ENCODE measurements at regions not wholly inside any gene's neighbourhood (a gene's known extent, or its start where the extent isn't known, plus 50 kb on each side); places are given as distances from the start of the nearest gene placed in this dataset.

DNA sequence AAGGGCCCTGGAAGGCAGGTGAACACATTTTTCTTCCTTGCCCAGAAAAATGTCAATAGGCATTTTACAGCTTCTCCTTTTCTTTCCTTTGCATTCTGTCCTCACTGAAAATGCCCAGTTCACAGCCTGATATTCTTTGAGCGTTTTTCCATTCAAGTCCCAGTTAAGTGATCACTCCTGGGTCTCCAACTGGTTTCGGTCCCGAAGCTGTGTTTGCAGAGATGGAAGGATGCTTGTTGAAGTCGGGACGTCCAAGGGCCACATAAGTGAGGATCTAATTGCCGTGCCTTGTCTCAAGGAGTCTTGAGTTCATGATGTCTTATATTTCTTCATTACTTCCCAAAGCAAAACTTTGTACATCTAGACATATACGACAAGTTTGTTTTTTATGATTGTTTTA, 208.7 kb upstream of the PRKCQ start:
- DNase-seq = no peak
- TF ChIP-seq, protein P1, sequence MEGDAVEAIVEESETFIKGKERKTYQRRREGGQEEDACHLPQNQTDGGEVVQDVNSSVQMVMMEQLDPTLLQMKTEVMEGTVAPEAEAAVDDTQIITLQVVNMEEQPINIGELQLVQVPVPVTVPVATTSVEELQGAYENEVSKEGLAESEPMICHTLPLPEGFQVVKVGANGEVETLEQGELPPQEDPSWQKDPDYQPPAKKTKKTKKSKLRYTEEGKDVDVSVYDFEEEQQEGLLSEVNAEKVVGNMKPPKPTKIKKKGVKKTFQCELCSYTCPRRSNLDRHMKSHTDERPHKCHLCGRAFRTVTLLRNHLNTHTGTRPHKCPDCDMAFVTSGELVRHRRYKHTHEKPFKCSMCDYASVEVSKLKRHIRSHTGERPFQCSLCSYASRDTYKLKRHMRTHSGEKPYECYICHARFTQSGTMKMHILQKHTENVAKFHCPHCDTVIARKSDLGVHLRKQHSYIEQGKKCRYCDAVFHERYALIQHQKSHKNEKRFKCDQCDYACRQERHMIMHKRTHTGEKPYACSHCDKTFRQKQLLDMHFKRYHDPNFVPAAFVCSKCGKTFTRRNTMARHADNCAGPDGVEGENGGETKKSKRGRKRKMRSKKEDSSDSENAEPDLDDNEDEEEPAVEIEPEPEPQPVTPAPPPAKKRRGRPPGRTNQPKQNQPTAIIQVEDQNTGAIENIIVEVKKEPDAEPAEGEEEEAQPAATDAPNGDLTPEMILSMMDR (IDR thresholded peaks at IDR 0.05; ENCODE audit: insufficient read depth in 1 of 2, low read depth in 1 of 2, low read length in 1 of 2, severe bottlenecking in 1 of 2, unreplicated experiment in 1 of 2) = no peak
- intact Hi-C loops (cut with micrococcal nuclease; ENCODE audit: unreplicated experiment) = no loop called here
- no peaks in the 10 kb centered on the region; the same call in none of the 2 replicates for H3K27me3 ChIP-seq (replicated peaks; ENCODE audit: control insufficient read depth, insufficient read depth, low read length)
- Mint-ChIP-seq H3K27me3 (ENCODE audit: insufficient read depth, unreplicated experiment) (peaks cover 19% of the 10 kb centered on the region), H3K4me3 (ENCODE audit: unreplicated experiment) (no peak overlapping the region), H3K36me3 (ENCODE audit: insufficient read depth, unreplicated experiment) (no peaks in the 10 kb centered on the region), H3K4me1 (ENCODE audit: low read depth, unreplicated experiment) (no peaks in the 10 kb centered on the region), H3K27ac (ENCODE audit: unreplicated experiment) (no peak overlapping the region), H3K9me3 (ENCODE audit: unreplicated experiment) (no peaks in the 10 kb centered on the region)
- POLR2A ChIA-PET = no interaction called here
- BruUV-seq (replicated peaks) = no TSS peak
- H3K9me3 ChIP-seq = no peaks in the 10 kb centered on the region; the same call in 1 of the 2 replicates
- CTCF ChIA-PET = no interaction called here
- no peak overlapping the region for H3K4me3 ChIP-seq (ENCODE audit: low read depth, low read length)
- H3K4me1 ChIP-seq = no peaks in the 10 kb centered on the region
- H3K36me3 ChIP-seq (ENCODE audit: control insufficient read depth, insufficient read depth, low read length) = no peaks in the 10 kb centered on the region

DNA sequence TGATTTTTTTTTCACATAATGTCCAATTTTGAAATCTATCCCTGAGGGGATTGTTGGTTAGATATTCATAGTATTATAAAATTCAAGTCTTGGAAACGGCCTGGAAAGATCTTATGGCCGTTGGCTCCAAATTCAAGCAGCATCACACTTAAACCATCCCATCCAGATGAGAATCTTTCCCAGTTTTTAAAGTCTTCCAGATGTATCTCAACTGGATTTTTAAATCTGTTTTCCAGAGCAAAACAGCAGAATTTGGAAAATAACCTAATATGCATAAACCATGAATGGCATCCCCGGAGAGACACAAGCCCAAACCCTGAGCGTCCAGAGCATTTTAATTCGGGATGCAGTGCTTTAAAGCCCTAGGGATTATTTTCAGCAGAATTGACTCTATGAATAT, 208.2 kb upstream of the PRKCQ start:
- Histone ChIP-seq H3K9me3 (no peaks in the 10 kb centered on the region; the same call in 1 of the 2 replicates), H3K4me1 (no peaks in the 10 kb centered on the region), H3K4me3 (ENCODE audit: low read depth, low read length) (no peak overlapping the region), H3K36me3 (ENCODE audit: control insufficient read depth, insufficient read depth, low read length) (no peaks in the 10 kb centered on the region), H3K27me3 (replicated peaks; ENCODE audit: control insufficient read depth, insufficient read depth, low read length) (no peaks in the 10 kb centered on the region; the same call in none of the 2 replicates)
- no peaks in the 10 kb centered on the region for H3K4me1 Mint-ChIP-seq (ENCODE audit: low read depth, unreplicated experiment)
- POLR2A ChIA-PET = no interaction called here
- H3K27ac Mint-ChIP-seq (ENCODE audit: unreplicated experiment) = no peak overlapping the region
- H3K9me3 Mint-ChIP-seq (ENCODE audit: unreplicated experiment) = no peaks in the 10 kb centered on the region
- H3K36me3 Mint-ChIP-seq (ENCODE audit: insufficient read depth, unreplicated experiment) = no peaks in the 10 kb centered on the region
- intact Hi-C loops (cut with micrococcal nuclease; ENCODE audit: unreplicated experiment) = no loop called here
- no peak for DNase-seq
- no peak overlapping the region for H3K4me3 Mint-ChIP-seq (ENCODE audit: unreplicated experiment)
- TF ChIP-seq, protein P1 (IDR thresholded peaks at IDR 0.05; ENCODE audit: insufficient read depth in 1 of 2, low read depth in 1 of 2, low read length in 1 of 2, severe bottlenecking in 1 of 2, unreplicated experiment in 1 of 2) = no peak
- H3K27me3 Mint-ChIP-seq (ENCODE audit: insufficient read depth, unreplicated experiment) = peaks cover 15% of the 10 kb centered on the region
- BruUV-seq (replicated peaks) = no TSS peak
- CTCF ChIA-PET = no interaction called here

DNA sequence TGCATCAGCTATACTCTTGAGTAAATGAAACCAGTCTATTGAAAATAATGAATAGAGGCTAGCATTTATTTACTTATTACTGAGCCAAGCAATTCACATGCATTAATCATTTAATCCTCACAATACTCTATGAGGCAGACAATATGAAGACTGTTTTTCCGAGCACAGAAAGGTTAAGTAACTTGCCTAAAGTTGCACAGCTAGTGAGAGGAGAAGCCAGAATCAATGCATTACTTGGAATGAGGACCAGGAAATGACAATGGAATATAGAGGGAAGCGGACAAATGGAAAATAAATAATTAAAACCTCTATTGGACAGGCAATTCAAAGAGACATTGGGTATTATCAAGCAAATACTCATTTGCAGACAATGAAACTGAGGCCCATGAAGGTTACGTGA, 207.6 kb upstream of the PRKCQ start:
- Histone ChIP-seq H3K27me3 (replicated peaks; ENCODE audit: control insufficient read depth, insufficient read depth, low read length) (no peaks in the 10 kb centered on the region; the same call in none of the 2 replicates), H3K9me3 (no peaks in the 10 kb centered on the region; the same call in 1 of the 2 replicates), H3K36me3 (ENCODE audit: control insufficient read depth, insufficient read depth, low read length) (no peaks in the 10 kb centered on the region), H3K4me3 (ENCODE audit: low read depth, low read length) (no peak overlapping the region), H3K4me1 (no peaks in the 10 kb centered on the region)
- H3K27ac Mint-ChIP-seq (ENCODE audit: unreplicated experiment) = no peak overlapping the region
- ChIA-PET CTCF (no interaction called here), POLR2A (no interaction called here)
- H3K4me1 Mint-ChIP-seq (ENCODE audit: low read depth, unreplicated experiment) = no peaks in the 10 kb centered on the region
- no peaks in the 10 kb centered on the region for H3K9me3 Mint-ChIP-seq (ENCODE audit: unreplicated experiment)
- no peak for DNase-seq
- H3K4me3 Mint-ChIP-seq (ENCODE audit: unreplicated experiment) = no peak overlapping the region
- TF ChIP-seq, protein P1 (IDR thresholded peaks at IDR 0.05; ENCODE audit: insufficient read depth in 1 of 2, low read depth in 1 of 2, low read length in 1 of 2, severe bottlenecking in 1 of 2, unreplicated experiment in 1 of 2) = no peak
- intact Hi-C loops (cut with micrococcal nuclease; ENCODE audit: unreplicated experiment) = no loop called here
- H3K27me3 Mint-ChIP-seq (ENCODE audit: insufficient read depth, unreplicated experiment) = peaks cover 17% of the 10 kb centered on the region
- no TSS peak for BruUV-seq (replicated peaks)
- H3K36me3 Mint-ChIP-seq (ENCODE audit: insufficient read depth, unreplicated experiment) = no peaks in the 10 kb centered on the region
